ENCODE measurements at regions not wholly inside any gene's neighbourhood (a gene's known extent, or its start where the extent isn't known, plus 50 kb on each side); places are given as distances from the start of the nearest gene placed in this dataset.

GRCh38 chr10:117638664-117639200, 96.2 kb downstream of the EMX2 start:
- ChIA-PET CTCF (no interaction called here), POLR2A (no interaction called here), RAD21 (ENCODE audit: low non-redundant PET in 1 of 2, low total read pairs in 2 of 2, uncharacterized antibody in 2 of 2, unreplicated experiment in 2 of 2) (no interaction called here)
- Histone ChIP-seq H3K9me2 (ENCODE audit: insufficient read depth) (no peaks in the 10 kb centered on the region), H3K4me2 (ENCODE audit: low read length) (no peak overlapping the region), H4K20me1 (ENCODE audit: insufficient read depth) (no peaks in the 10 kb centered on the region), H3K4me1 (ENCODE audit: control insufficient read depth in 1 of 2, insufficient read depth in 2 of 2, low read length in 2 of 2) (no peaks in the 10 kb centered on the region), H3K36me3 (ENCODE audit: control insufficient read depth in 1 of 2, insufficient read depth in 2 of 2, low read length in 2 of 2) (no peaks in the 10 kb centered on the region), H3K79me2 (ENCODE audit: insufficient read depth, low read length) (no peaks in the 10 kb centered on the region), H3K27ac (ENCODE audit: low read depth, low read length) (no peak overlapping the region), H3K27me3 (ENCODE audit: insufficient read depth, low read length) (peaks cover 74% of the 10 kb centered on the region), H3K9me3 (ENCODE audit: control insufficient read depth in 1 of 2, insufficient read depth in 1 of 2, low read depth in 1 of 2, low read length in 2 of 2) (no peaks in the 10 kb centered on the region), H3K4me3 (replicated peaks in 1 of 2; ENCODE audit: low read depth in 1 of 2, low read length in 2 of 2) (no peak overlapping the region), H3K9ac (ENCODE audit: low read length) (no peak overlapping the region), H2AFZ (ENCODE audit: low read depth, low read length, poor library complexity, severe bottlenecking) (no peak overlapping the region)
- ATAC-seq (no peak), DNase-seq (ENCODE audit: low read depth, low spot score) (no peak)
- intact Hi-C loops (cut with micrococcal nuclease): no loop called here
- TF ChIP-seq RAD21 (IDR thresholded peaks at IDR 0.05; ENCODE audit: low read depth) (no peak), FOSL1 (IDR thresholded peaks at IDR 0.05; ENCODE audit: low read depth) (no peak)
- no TSS peak for BruUV-seq (replicated peaks)

- Histone ChIP-seq H3K9me2 (ENCODE audit: insufficient read depth) (no peaks in the 10 kb centered on the region), H3K9me3 (ENCODE audit: control insufficient read depth in 1 of 2, insufficient read depth in 1 of 2, low read depth in 1 of 2, low read length in 2 of 2) (no peaks in the 10 kb centered on the region), H3K79me2 (ENCODE audit: insufficient read depth, low read length) (no peaks in the 10 kb centered on the region), H3K4me3 (replicated peaks in 1 of 2; ENCODE audit: low read depth in 1 of 2, low read length in 2 of 2) (no peak overlapping the region), H3K27ac (ENCODE audit: low read depth, low read length) (no peak overlapping the region), H4K20me1 (ENCODE audit: insufficient read depth) (no peaks in the 10 kb centered on the region), H3K9ac (ENCODE audit: low read length) (no peak overlapping the region), H3K4me1 (ENCODE audit: control insufficient read depth in 1 of 2, insufficient read depth in 2 of 2, low read length in 2 of 2) (no peaks in the 10 kb centered on the region), H2AFZ (ENCODE audit: low read depth, low read length, poor library complexity, severe bottlenecking) (no peak overlapping the region), H3K4me2 (ENCODE audit: low read length) (no peak overlapping the region), H3K27me3 (ENCODE audit: insufficient read depth, low read length) (peaks cover 75% of the 10 kb centered on the region), H3K36me3 (ENCODE audit: control insufficient read depth in 1 of 2, insufficient read depth in 2 of 2, low read length in 2 of 2) (no peaks in the 10 kb centered on the region)
- no peak for TF ChIP-seq EGR1 (IDR thresholded peaks at IDR 0.05; ENCODE audit: low read depth)
- no peak for TF ChIP-seq JUND (IDR thresholded peaks at IDR 0.05)
- TF ChIP-seq CBX3 (IDR thresholded peaks at IDR 0.05; ENCODE audit: low read depth): no peak
- no peak for TF ChIP-seq MAX (IDR thresholded peaks at IDR 0.05)
- TF ChIP-seq FOSL1 (IDR thresholded peaks at IDR 0.05; ENCODE audit: low read depth): no peak
- no peak for TF ChIP-seq POLR2A (IDR thresholded peaks at IDR 0.05; ENCODE audit: borderline replicate concordance, extremely low read depth, insufficient read depth, insufficient read length)
- TF ChIP-seq EZH2phosphoT487 (IDR thresholded peaks at IDR 0.05; ENCODE audit: borderline replicate concordance): no peak
- no peak for TF ChIP-seq CTCF (IDR thresholded peaks at IDR 0.05 in 2 of 3, conservative IDR thresholded peaks at IDR 0.05 in 1 of 3; ENCODE audit: borderline replicate concordance in 1 of 3, insufficient read depth in 1 of 3, low read depth in 2 of 3, low read length in 2 of 3)
- TF ChIP-seq SP1 (IDR thresholded peaks at IDR 0.05; ENCODE audit: low read depth): no peak
- DNase-seq (ENCODE audit: low read depth, low spot score) (no peak), ATAC-seq (no peak)
- BruUV-seq (replicated peaks): no TSS peak
- ChIA-PET POLR2A (no interaction called here), RAD21 (ENCODE audit: low non-redundant PET in 1 of 2, low total read pairs in 2 of 2, uncharacterized antibody in 2 of 2, unreplicated experiment in 2 of 2) (no interaction called here), CTCF (no interaction called here)
- intact Hi-C loops (cut with micrococcal nuclease): no loop called here
Observed at GRCh38 chr10:117640406-117640805, 97.9 kb downstream of the EMX2 start.
